ENCODE measurements at regions not wholly inside any gene's neighbourhood (a gene's known extent, or its start where the extent isn't known, plus 50 kb on each side); places are given as distances from the start of the nearest gene placed in this dataset.

DNA sequence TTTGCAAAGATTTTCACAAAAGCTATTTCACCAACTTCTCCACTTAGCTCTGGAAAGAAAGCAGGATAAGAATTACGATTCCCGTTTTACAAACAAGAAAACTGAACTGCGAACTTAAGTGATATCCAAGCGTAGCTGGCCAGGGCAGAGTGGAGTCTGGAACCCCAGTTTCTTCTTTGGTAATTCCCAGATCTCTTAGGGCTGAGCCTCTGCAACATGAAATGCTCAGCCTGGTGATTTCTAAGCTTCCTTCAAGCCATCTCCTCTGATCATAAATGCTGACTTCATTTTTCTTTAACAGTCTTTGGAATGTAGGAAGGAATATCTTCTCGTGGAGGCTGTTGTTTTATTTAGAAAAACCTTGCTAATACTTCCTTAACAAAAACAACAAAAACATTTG lies 620.0 kb downstream of the CCDC171 start:
- ATAC-seq (ENCODE audit: insufficient number of reproducible peaks, low FRiP score, low read depth) (no peak), DNase-seq (ENCODE audit: low spot score) (no peak)
- H3K4me3 ChIP-seq, result no peak overlapping the region
- TF ChIP-seq CTCF (IDR thresholded peaks at IDR 0.05), result no peak
- H3K27me3 ChIP-seq (replicated peaks; ENCODE audit: insufficient read depth), result no peaks in the 10 kb centered on the region
- no peak overlapping the region for H3K27ac ChIP-seq
- H3K36me3 ChIP-seq, result no peaks in the 10 kb centered on the region
- H3K4me1 ChIP-seq (ENCODE audit: control insufficient read depth in 1 of 2, low read depth in 2 of 2), result no peaks in the 10 kb centered on the region
- no peaks in the 10 kb centered on the region for H3K9me3 ChIP-seq

- Histone ChIP-seq H3K36me3 (no peaks in the 10 kb centered on the region), H3K4me3 (no peak overlapping the region), H3K4me1 (ENCODE audit: control insufficient read depth in 1 of 2, low read depth in 2 of 2) (no peaks in the 10 kb centered on the region), H3K27me3 (replicated peaks; ENCODE audit: insufficient read depth) (no peaks in the 10 kb centered on the region), H3K27ac (no peak overlapping the region), H3K9me3 (no peaks in the 10 kb centered on the region)
- TF ChIP-seq CTCF (IDR thresholded peaks at IDR 0.05), result no peak
- DNase-seq (ENCODE audit: low spot score), result no peak
- no peak for ATAC-seq (ENCODE audit: insufficient number of reproducible peaks, low FRiP score, low read depth)
These were observed 622.1 kb downstream of the CCDC171 start for GRCh38 chr9:16174915-16175314.

- Histone ChIP-seq H3K9me3 (no peaks in the 10 kb centered on the region), H3K4me3 (no peak overlapping the region), H3K36me3 (no peaks in the 10 kb centered on the region), H3K27me3 (replicated peaks; ENCODE audit: insufficient read depth) (no peaks in the 10 kb centered on the region), H3K27ac (no peak overlapping the region), H3K4me1 (ENCODE audit: control insufficient read depth in 1 of 2, low read depth in 2 of 2) (peaks cover 0 to under 1% of the 10 kb centered on the region in 2 donors)
- ATAC-seq (ENCODE audit: insufficient number of reproducible peaks, low FRiP score, low read depth) (no peak), DNase-seq (ENCODE audit: low spot score) (no peak)
- TF ChIP-seq CTCF (IDR thresholded peaks at IDR 0.05), result no peak
These were observed 622.6 kb downstream of the CCDC171 start for GRCh38 chr9:16175461-16175860.

DNA sequence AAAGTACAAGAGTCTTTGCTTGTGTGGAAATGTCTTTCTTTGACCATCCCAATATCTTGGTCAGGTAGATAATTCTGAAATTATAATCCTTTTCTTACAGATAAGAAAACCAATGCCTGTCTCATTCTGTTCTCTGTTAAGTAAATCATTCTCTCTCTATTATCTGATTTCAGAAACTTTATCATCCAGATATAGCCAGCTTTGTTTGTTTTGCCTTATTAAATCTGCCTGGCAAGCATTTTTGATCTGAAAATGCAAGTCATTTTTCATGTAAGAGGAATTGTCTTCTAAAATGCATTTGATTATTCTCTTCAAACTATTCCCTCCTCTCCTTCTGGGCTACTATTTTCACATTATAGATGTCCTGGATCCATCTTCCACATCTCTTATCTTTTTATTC lies 625.5 kb downstream of the CCDC171 start:
- peaks cover 0 to 7% of the 10 kb centered on the region in 2 donors for H3K4me1 ChIP-seq (ENCODE audit: control insufficient read depth in 1 of 2, low read depth in 2 of 2)
- ATAC-seq (ENCODE audit: insufficient number of reproducible peaks, low FRiP score, low read depth), result no peak
- DNase-seq (ENCODE audit: low spot score), result no peak
- no peaks in the 10 kb centered on the region for H3K9me3 ChIP-seq
- no peak for TF ChIP-seq CTCF (IDR thresholded peaks at IDR 0.05)
- H3K27ac ChIP-seq, result no peak overlapping the region
- H3K27me3 ChIP-seq (replicated peaks; ENCODE audit: insufficient read depth), result no peaks in the 10 kb centered on the region
- H3K36me3 ChIP-seq, result no peaks in the 10 kb centered on the region
- no peak overlapping the region for H3K4me3 ChIP-seq

DNA sequence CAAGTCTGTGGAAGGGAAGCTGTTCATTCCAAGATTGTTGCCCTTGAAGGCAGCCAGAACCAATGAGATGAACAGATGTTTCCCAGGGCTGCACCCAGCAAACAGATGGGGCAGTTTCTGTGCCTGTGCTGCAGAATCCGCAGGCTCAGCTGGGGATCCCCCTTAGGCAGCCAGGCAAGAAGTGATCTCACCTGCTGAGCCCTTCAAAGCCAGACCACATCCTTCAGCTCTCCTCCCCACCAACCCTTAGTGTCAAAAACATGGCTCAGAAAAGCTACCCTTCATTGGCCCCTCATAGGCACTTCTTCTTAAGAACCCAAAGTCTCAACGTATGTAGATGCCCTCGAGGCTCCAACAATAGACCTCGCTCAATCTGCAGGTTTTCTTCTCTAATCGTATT lies 626.7 kb downstream of the CCDC171 start:
- no peak for ATAC-seq (ENCODE audit: insufficient number of reproducible peaks, low FRiP score, low read depth)
- no peak for TF ChIP-seq CTCF (IDR thresholded peaks at IDR 0.05)
- Histone ChIP-seq H3K4me3 (no peak overlapping the region), H3K9me3 (no peaks in the 10 kb centered on the region), H3K4me1 (ENCODE audit: control insufficient read depth in 1 of 2, low read depth in 2 of 2) (peaks cover 0 to 7% of the 10 kb centered on the region in 2 donors), H3K27ac (no peak overlapping the region), H3K36me3 (no peaks in the 10 kb centered on the region), H3K27me3 (replicated peaks; ENCODE audit: insufficient read depth) (no peaks in the 10 kb centered on the region)
- no peak for DNase-seq (ENCODE audit: low spot score)

Data from thoracic aorta (tissue), 2 donors.